SJSA1 (cell line): ENCODE measurements at regions not wholly inside any gene's neighbourhood (a gene's known extent, or its start where the extent isn't known, plus 50 kb on each side); places are given as distances from the start of the nearest gene placed in this dataset.
"Not testable (repeated sequence)": the region's sequence is repeated elsewhere in the genome, so short reads cannot be mapped to it uniquely, and the experiment has no call there.

Experiments used
- DNase-seq, 2 experiments: peaks; one replicate each; pipeline ENCODE4 v3.0.0-alpha.2; 2015 to 2020; ENCODE audit warnings: low spot score in 2 of 2, low read depth in 1 of 2
- H3K27ac ChIP-seq: fragments of 250-450 bp; sonication (Bioruptor Pico); 2 replicates; pipeline ENCODE4 v1.5.1; 2020; ENCODE audit warnings: mild to moderate bottlenecking, moderate library complexity
- H3K27me3 ChIP-seq: fragments of 250-450 bp; sonication (Bioruptor Pico); replicated peaks from 2 replicates; pipeline ENCODE4 v1.5.1; 2020; ENCODE audit warnings: mild to moderate bottlenecking, moderate library complexity
- H3K36me3 ChIP-seq: fragments of 250-450 bp; sonication (Bioruptor Pico); 2 replicates; pipeline ENCODE4 v1.5.1; 2020; ENCODE audit warnings: mild to moderate bottlenecking
- H3K4me1 ChIP-seq: fragments of 250-450 bp; sonication (Bioruptor Pico); replicated peaks from 2 replicates; pipeline ENCODE4 v1.6.1; 2021; ENCODE audit warnings: mild to moderate bottlenecking
- H3K4me3 ChIP-seq: fragments of 250-450 bp; sonication (Bioruptor Pico); 2 replicates; pipeline ENCODE4 v1.5.1; 2020; ENCODE audit warnings: mild to moderate bottlenecking
- H3K9me3 ChIP-seq: fragments of 250-450 bp; sonication (Bioruptor Pico); replicated peaks from 2 replicates; pipeline ENCODE4 v1.5.1; 2020; ENCODE audit warnings: mild to moderate bottlenecking

DNA sequence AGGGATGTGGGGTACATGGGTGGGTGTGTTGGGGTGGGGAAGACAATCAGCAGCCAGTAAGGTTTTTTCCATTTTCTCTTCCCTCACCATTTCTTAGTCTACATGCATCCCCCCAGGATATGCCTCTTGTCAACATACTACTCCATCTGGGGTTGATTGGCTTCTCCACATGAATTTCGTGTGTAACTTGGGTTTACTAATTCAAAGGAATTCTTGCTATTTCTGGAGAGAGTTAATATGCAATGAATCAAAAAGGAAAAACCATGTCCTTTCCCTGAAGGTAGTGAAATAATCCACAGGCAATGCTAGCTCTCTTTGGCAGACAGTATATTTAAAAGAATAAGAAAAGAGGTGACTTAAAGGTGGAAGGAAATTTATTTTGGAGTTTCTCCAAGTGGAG, 198.4 kb downstream of the EBLN2 start:
- Histone ChIP-seq H3K9me3 (no peaks in the 10 kb centered on the region), H3K36me3 (no peaks in the 10 kb centered on the region), H3K27ac (no peak overlapping the region), H3K27me3 (no peaks in the 10 kb centered on the region), H3K4me3 (no peak overlapping the region), H3K4me1 (no peaks in the 10 kb centered on the region)
- DNase-seq = no peak

DNA sequence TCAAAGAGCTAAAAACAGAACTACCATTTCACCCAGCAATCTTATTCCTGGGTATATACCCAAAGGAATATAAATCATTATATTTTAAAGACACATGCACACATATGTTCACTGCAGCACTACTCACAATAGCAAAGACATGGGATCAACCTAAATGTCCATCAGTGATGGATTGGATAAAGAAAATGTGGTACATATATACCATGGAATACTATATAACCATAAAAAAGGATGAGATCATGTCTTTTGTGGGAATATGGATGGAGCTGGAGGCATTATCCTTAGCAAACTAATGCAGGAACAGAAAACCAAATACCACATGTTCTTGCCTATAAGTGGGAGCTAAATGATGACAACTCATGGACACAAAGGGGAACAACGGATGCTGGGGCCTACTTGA, 205.1 kb downstream of the EBLN2 start:
- not testable (repeated sequence) for H3K27me3 ChIP-seq

GRCh38 chr3:73269126-73269525, 207.7 kb downstream of the EBLN2 start:
- H3K4me1 ChIP-seq, H3K27me3 ChIP-seq, H3K27ac ChIP-seq, H3K4me3 ChIP-seq, H3K9me3 ChIP-seq, H3K36me3 ChIP-seq, DNase-seq: not testable (repeated sequence)

More for the DNA sequence above, 205.1 kb downstream of the EBLN2 start:
- not testable (repeated sequence) for H3K27ac ChIP-seq, H3K36me3 ChIP-seq, H3K9me3 ChIP-seq, H3K4me1 ChIP-seq, DNase-seq, H3K4me3 ChIP-seq

DNA sequence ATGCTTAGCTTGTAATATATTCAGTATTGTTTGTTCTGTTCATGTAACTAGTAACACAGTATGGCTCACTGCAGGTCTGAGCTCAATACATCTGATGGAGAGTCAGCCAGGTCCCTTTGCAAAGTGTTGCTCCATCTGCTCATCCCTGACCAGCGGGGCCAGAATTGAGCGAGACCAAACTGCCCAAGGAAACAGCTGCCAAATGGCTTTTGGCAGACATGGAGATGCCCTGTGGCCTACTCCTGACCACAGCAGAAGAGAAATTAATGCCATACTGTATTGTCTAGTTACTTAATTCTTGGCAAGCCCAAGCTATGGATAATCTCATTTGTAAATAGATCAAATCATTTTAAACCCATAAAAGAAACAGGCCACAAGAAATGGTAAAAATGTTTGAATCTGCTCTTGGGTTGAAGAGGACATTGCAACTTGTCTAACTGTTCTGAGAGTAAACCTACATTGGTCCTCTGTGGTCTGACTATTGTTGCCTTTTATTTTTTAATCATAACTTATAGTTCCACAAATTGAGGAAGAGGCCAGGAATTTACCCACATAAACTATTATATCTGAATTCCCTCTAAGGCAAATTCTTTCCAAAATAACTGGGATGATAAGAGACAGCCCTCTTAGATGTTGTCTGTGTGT, 209.5 kb downstream of the EBLN2 start:
- H3K4me3 ChIP-seq = no peak overlapping the region
- no peak for DNase-seq

DNA sequence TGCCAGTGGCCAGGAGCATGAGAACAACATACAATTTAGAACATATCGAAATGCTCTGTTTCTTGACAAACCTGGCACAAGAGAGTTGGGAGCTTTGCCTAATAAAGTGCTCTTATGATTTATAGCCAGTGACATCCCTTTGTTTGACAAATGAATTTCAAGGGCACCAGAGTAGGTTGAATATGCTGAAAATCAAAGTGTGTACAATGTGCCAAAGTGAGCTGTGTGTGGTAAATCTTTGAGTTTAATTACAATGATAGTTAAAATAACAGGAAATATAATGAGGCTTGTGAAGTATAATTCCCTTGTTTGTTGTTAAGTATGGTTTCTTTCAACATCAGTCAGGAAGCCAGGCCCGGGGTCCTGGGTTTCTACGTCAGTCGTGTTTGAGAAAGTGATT, 211.9 kb downstream of the EBLN2 start:
- DNase-seq = no peak
- Histone ChIP-seq H3K4me3 (no peak overlapping the region), H3K9me3 (no peaks in the 10 kb centered on the region), H3K4me1 (no peaks in the 10 kb centered on the region), H3K27me3 (no peaks in the 10 kb centered on the region), H3K27ac (no peak overlapping the region), H3K36me3 (no peaks in the 10 kb centered on the region)

More for the DNA sequence above, 209.5 kb downstream of the EBLN2 start:
- H3K27me3 ChIP-seq = no peaks in the 10 kb centered on the region
- no peaks in the 10 kb centered on the region for H3K4me1 ChIP-seq
- H3K36me3 ChIP-seq = no peaks in the 10 kb centered on the region
- no peak overlapping the region for H3K27ac ChIP-seq
- no peaks in the 10 kb centered on the region for H3K9me3 ChIP-seq

- H3K9me3 ChIP-seq = no peaks in the 10 kb centered on the region
- H3K36me3 ChIP-seq = no peaks in the 10 kb centered on the region
- H3K27ac ChIP-seq = no peak overlapping the region
- no peak for DNase-seq
- no peaks in the 10 kb centered on the region for H3K4me1 ChIP-seq
- no peak overlapping the region for H3K4me3 ChIP-seq
- no peaks in the 10 kb centered on the region for H3K27me3 ChIP-seq
Measured at GRCh38 chr3:73280746-73281145, 219.3 kb downstream of the EBLN2 start.

- no peak for DNase-seq
- Histone ChIP-seq H3K9me3 (no peaks in the 10 kb centered on the region), H3K27ac (no peak overlapping the region), H3K36me3 (no peaks in the 10 kb centered on the region), H3K4me1 (no peaks in the 10 kb centered on the region), H3K27me3 (no peaks in the 10 kb centered on the region), H3K4me3 (no peak overlapping the region)
Measured at GRCh38 chr3:73284472-73284871, 223.0 kb downstream of the EBLN2 start.

- Histone ChIP-seq H3K27me3 (no peaks in the 10 kb centered on the region), H3K4me3 (no peak overlapping the region), H3K36me3 (no peaks in the 10 kb centered on the region), H3K9me3 (no peaks in the 10 kb centered on the region), H3K4me1 (no peaks in the 10 kb centered on the region), H3K27ac (no peak overlapping the region)
- no peak for DNase-seq
Measured at GRCh38 chr3:73291541-73291940, 230.1 kb downstream of the EBLN2 start.

DNA sequence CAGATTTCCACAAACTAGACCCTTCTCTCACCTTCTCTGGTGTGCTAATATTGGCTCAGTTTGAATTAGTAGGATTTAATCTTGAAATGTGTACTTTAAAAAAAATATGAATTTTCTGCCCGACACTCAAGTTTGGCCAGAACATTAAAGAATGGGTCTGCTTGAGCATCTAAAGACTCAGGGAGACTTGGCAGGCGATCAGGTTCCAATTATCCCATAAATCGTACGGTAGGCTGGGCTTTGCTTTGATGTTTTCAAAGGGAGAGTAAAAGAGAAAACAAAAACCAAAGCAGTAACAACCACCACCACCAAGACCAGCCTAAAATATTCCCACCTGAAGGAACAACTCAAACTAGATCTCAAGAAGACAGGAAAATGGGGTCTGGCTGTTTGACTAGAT, 230.8 kb downstream of the EBLN2 start:
- no peaks in the 10 kb centered on the region for H3K4me1 ChIP-seq
- no peaks in the 10 kb centered on the region for H3K36me3 ChIP-seq
- DNase-seq = no peak
- no peak overlapping the region for H3K27ac ChIP-seq
- no peaks in the 10 kb centered on the region for H3K27me3 ChIP-seq
- H3K9me3 ChIP-seq = no peaks in the 10 kb centered on the region
- no peak overlapping the region for H3K4me3 ChIP-seq

DNA sequence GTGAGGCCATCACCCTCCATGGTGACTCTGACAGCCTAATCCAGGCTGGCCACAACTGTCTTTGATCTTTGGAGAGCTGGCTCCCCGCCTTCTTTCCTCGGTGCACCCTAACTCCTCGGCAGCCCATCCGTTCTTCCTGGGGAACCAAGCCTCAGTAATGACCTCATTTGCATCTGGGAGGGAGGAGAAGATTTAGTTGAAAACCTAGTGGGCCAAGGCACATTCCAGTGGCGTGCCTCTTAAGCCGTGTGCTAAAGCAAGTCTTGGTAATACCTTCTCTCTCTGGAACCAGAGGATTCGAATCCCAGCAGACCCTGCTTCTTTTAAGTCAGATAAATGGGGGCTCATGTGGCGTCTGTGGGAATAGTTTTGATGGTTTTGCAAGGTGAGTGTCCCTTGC, 233.1 kb downstream of the EBLN2 start:
- DNase-seq = no peak
- H3K27me3 ChIP-seq = peaks cover 2% of the 10 kb centered on the region
- no peaks in the 10 kb centered on the region for H3K36me3 ChIP-seq
- no peak overlapping the region for H3K27ac ChIP-seq
- H3K4me1 ChIP-seq = no peaks in the 10 kb centered on the region
- no peaks in the 10 kb centered on the region for H3K9me3 ChIP-seq
- no peak overlapping the region for H3K4me3 ChIP-seq

DNA sequence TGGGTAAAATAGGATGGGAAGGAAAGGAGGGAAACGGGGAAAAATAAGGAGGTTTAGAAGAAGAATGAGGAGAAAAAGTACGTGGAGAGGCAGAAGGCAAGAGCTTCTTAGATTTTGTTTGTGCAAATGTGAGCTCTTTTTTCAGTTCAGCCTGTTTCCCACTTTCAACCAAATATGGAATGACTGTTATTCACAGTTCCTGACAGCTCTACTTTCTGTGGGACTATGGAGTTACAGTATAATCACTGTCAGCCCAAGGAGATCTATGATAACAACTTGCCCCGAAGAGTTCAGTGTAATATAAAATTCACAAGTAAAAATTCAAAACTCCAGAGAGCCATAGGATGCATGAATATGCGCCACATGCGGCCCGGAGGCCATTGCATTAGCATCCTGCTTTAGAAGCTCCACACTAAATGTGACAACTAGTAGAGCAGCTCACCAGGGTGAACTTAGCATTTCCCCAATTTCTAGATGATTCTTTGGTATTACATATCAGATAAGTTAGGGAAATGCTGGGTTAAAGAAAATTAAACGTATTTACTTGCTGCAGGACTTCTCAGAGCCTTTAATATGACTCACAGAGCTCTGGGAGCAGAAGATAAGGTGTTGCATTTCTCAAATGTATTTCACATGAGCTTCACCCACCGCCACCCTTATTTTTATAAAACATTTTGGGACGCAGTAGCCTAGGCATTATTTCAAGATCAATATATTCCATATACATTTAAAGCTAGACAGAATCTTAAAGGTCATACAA, 234.6 kb downstream of the EBLN2 start:
- no peak overlapping the region for H3K27ac ChIP-seq
- no peak for DNase-seq
- H3K27me3 ChIP-seq = peaks cover 2% of the 10 kb centered on the region
- H3K36me3 ChIP-seq = no peaks in the 10 kb centered on the region
- no peaks in the 10 kb centered on the region for H3K9me3 ChIP-seq
- H3K4me3 ChIP-seq = no peak overlapping the region
- no peaks in the 10 kb centered on the region for H3K4me1 ChIP-seq

- Histone ChIP-seq H3K4me3 (no peak overlapping the region), H3K4me1 (no peaks in the 10 kb centered on the region), H3K9me3 (no peaks in the 10 kb centered on the region), H3K27me3 (peaks cover 2% of the 10 kb centered on the region), H3K36me3 (no peaks in the 10 kb centered on the region), H3K27ac (no peak overlapping the region)
- DNase-seq = no peak
Measured at GRCh38 chr3:73296859-73297258, 235.4 kb downstream of the EBLN2 start.

GRCh38 chr3:73298243-73299183, 237.1 kb downstream of the EBLN2 start:
- Histone ChIP-seq H3K4me3 (no peak overlapping the region), H3K4me1 (no peaks in the 10 kb centered on the region), H3K27me3 (peaks cover 2% of the 10 kb centered on the region)

DNA sequence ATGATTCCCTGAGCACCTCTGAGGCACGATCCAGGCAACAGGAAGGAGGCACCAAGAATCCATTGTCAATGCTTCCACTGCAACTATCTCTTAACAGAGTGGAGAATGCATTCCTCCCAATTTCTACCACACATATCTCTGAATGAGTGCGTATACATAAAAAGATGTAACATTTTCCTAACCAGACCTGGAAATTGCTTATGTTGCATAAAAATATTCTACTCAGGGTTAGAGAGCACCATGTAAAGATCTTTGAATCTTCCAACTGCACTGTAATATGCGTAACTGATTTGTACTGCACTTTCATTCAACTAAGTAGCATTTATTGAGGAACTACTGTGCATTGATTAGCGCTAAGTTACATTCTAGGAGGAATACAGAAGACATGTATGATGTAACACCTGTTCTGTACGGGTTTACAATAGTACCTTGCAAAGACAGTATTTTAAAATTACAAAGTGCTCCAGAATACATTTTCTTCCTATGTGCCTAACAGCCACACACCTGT, 237.8 kb downstream of the EBLN2 start:
- H3K4me1 ChIP-seq = no peaks in the 10 kb centered on the region
- no peak overlapping the region for H3K4me3 ChIP-seq
- no peak overlapping the region for H3K27ac ChIP-seq
- H3K27me3 ChIP-seq = peaks cover 2% of the 10 kb centered on the region
- DNase-seq = no peak
- H3K36me3 ChIP-seq = no peaks in the 10 kb centered on the region
- no peaks in the 10 kb centered on the region for H3K9me3 ChIP-seq

More at GRCh38 chr3:73298243-73299183, 237.1 kb downstream of the EBLN2 start:
- no peak for DNase-seq
- Histone ChIP-seq H3K9me3 (no peaks in the 10 kb centered on the region), H3K36me3 (no peaks in the 10 kb centered on the region), H3K27ac (no peak overlapping the region)
